ENCODE measurements at regions not wholly inside any gene's neighbourhood (a gene's known extent, or its start where the extent isn't known, plus 50 kb on each side); places are given as distances from the start of the nearest gene placed in this dataset.

GRCh38 chr1:182114627-182115023, 53.1 kb upstream of the ZNF648 start:
- Histone ChIP-seq H3K4me3 (ENCODE audit: low read depth, low read length, poor library complexity, severe bottlenecking) (no peak overlapping the region), H3K4me1 (ENCODE audit: insufficient read depth, low read length, severe bottlenecking) (no peaks in the 10 kb centered on the region), H3K79me2 (ENCODE audit: insufficient read depth, low read length) (no peaks in the 10 kb centered on the region), H3K4me2 (ENCODE audit: low read length) (no peak overlapping the region), H3K9me2 (ENCODE audit: low read depth, low read length) (no peaks in the 10 kb centered on the region), H2AFZ (ENCODE audit: low read length) (no peak overlapping the region), H3K36me3 (ENCODE audit: insufficient read depth, low read length) (no peaks in the 10 kb centered on the region), H3F3A (ENCODE audit: insufficient read depth, low read length) (no peaks in the 10 kb centered on the region), H3K27me3 (ENCODE audit: insufficient read depth, low read length) (no peaks in the 10 kb centered on the region), H3K27ac (ENCODE audit: low read depth, low read length, poor library complexity, severe bottlenecking) (no peak overlapping the region), H3K9me3 (ENCODE audit: low read length) (no peaks in the 10 kb centered on the region), H3K9ac (ENCODE audit: low read length) (no peak overlapping the region), H4K20me1 (ENCODE audit: insufficient read depth, low read length) (no peaks in the 10 kb centered on the region)
- TF ChIP-seq EZH2 (IDR thresholded peaks at IDR 0.05; ENCODE audit: borderline replicate concordance, low read length) = no peak
- no peak for TF ChIP-seq CTCF (IDR thresholded peaks at IDR 0.05; ENCODE audit: low read length)

GRCh38 chr1:182113879-182114626, 52.5 kb upstream of the ZNF648 start:
- H3K4me2 ChIP-seq (ENCODE audit: low read length) = no peak overlapping the region
- H3K79me2 ChIP-seq (ENCODE audit: insufficient read depth, low read length) = no peaks in the 10 kb centered on the region
- H3K9me2 ChIP-seq (ENCODE audit: low read depth, low read length) = no peaks in the 10 kb centered on the region
- no peak overlapping the region for H3K4me3 ChIP-seq (ENCODE audit: low read depth, low read length, poor library complexity, severe bottlenecking)
- H3K4me1 ChIP-seq (ENCODE audit: insufficient read depth, low read length, severe bottlenecking) = no peaks in the 10 kb centered on the region
- H3K36me3 ChIP-seq (ENCODE audit: insufficient read depth, low read length) = no peaks in the 10 kb centered on the region
- H3K27me3 ChIP-seq (ENCODE audit: insufficient read depth, low read length) = no peaks in the 10 kb centered on the region
- no peak overlapping the region for H3K9ac ChIP-seq (ENCODE audit: low read length)
- H3K9me3 ChIP-seq (ENCODE audit: low read length) = no peaks in the 10 kb centered on the region
- no peaks in the 10 kb centered on the region for H3F3A ChIP-seq (ENCODE audit: insufficient read depth, low read length)
- no peaks in the 10 kb centered on the region for H4K20me1 ChIP-seq (ENCODE audit: insufficient read depth, low read length)
- TF ChIP-seq EZH2 (IDR thresholded peaks at IDR 0.05; ENCODE audit: borderline replicate concordance, low read length) = no peak
- TF ChIP-seq CTCF (IDR thresholded peaks at IDR 0.05; ENCODE audit: low read length) = no peak
- no peak overlapping the region for H2AFZ ChIP-seq (ENCODE audit: low read length)
- H3K27ac ChIP-seq (ENCODE audit: low read depth, low read length, poor library complexity, severe bottlenecking) = no peak overlapping the region

GRCh38 chr1:182111496-182111895, 50.0 kb upstream of the ZNF648 start:
- Histone ChIP-seq H3K4me3 (ENCODE audit: low read depth, low read length, poor library complexity, severe bottlenecking) (no peak overlapping the region), H3K4me2 (ENCODE audit: low read length) (no peak overlapping the region), H2AFZ (ENCODE audit: low read length) (no peak overlapping the region), H4K20me1 (ENCODE audit: insufficient read depth, low read length) (no peaks in the 10 kb centered on the region), H3K4me1 (ENCODE audit: insufficient read depth, low read length, severe bottlenecking) (no peaks in the 10 kb centered on the region), H3F3A (ENCODE audit: insufficient read depth, low read length) (no peaks in the 10 kb centered on the region), H3K9me2 (ENCODE audit: low read depth, low read length) (no peaks in the 10 kb centered on the region), H3K27ac (ENCODE audit: low read depth, low read length, poor library complexity, severe bottlenecking) (no peak overlapping the region), H3K79me2 (ENCODE audit: insufficient read depth, low read length) (no peaks in the 10 kb centered on the region), H3K9me3 (ENCODE audit: low read length) (no peaks in the 10 kb centered on the region), H3K36me3 (ENCODE audit: insufficient read depth, low read length) (no peaks in the 10 kb centered on the region), H3K9ac (ENCODE audit: low read length) (no peak overlapping the region), H3K27me3 (ENCODE audit: insufficient read depth, low read length) (no peaks in the 10 kb centered on the region)
- TF ChIP-seq CTCF (IDR thresholded peaks at IDR 0.05; ENCODE audit: low read length) (no peak), EZH2 (IDR thresholded peaks at IDR 0.05; ENCODE audit: borderline replicate concordance, low read length) (no peak)

Measured in OCI-LY1 (cell line).